Heart left ventricle (tissue), 13 donors: ENCODE measurements at regions not wholly inside any gene's neighbourhood (a gene's known extent, or its start where the extent isn't known, plus 50 kb on each side); places are given as distances from the start of the nearest gene placed in this dataset.

Experiments used
- CTCF ChIP-seq, 12 donors: fragments of 200-600 bp; sonication (generic) in 4 of 12; IDR thresholded peaks; one replicate each; pipeline versions ENCODE4 v1.5.0 to v1.8.0; 2018 to 2022; ENCODE audit warnings: antibody characterized with exemption in 12 of 12, mild to moderate bottlenecking in 5 of 12
- POLR2A ChIP-seq, 2 donors: fragments of 450-650 bp; IDR thresholded peaks; one replicate each; pipeline ENCODE4 v1.6.1; 2017; ENCODE audit warnings: antibody characterized with exemption in 2 of 2, mild to moderate bottlenecking in 2 of 2, moderate library complexity in 2 of 2
- donor health status: ischemic (EF 13 %, LVEDD 7.1; RV severe dilation, severe dysfunction).
- donor health status: DM: no; HTN: yes; CAD: no.
- donor health status: DM: no; HTN: no; CAD: no.
- donor health status: ischemic (EF 25% LVEDD 6.9; RV normal size, moderate dysfunction).
- donor health status: ischemic (EF 25% LVEDD 5.7; RV mildly dilated, moderate dysfunction).
- donor health status: ischemic (EF 35%, LVEDD 5.7; RV mildly dilated, moderate dysfunction).
- donor health status: nonischemic (EF 11% LVEDD 7.7; RV severe dilation, severe dysfunction).
- donor health status: DM: yes; HTN: yes; CAD: no.
- donor health status: PGD.
- donor health status: ischemic (EF 29% LVEDD 5.4; RV normal size, mild dysfunction).
- donor health status: nonischemic (EF 23%, LVEDD 6.1; RV moderate dilation, normal function).

GRCh38 chr14:97290065-97290464, 492.9 kb downstream of the VRK1 start:
- no peak for TF ChIP-seq CTCF (IDR thresholded peaks at IDR 0.05)
- no peak for TF ChIP-seq POLR2A (IDR thresholded peaks at IDR 0.05)
